ENCODE measurements at regions not wholly inside any gene's neighbourhood (a gene's known extent, or its start where the extent isn't known, plus 50 kb on each side); places are given as distances from the start of the nearest gene placed in this dataset.

- no peak for TF ChIP-seq CHD2 (IDR thresholded peaks at IDR 0.05; ENCODE audit: low read length, partially characterized antibody)
- TF ChIP-seq, protein P1, sequence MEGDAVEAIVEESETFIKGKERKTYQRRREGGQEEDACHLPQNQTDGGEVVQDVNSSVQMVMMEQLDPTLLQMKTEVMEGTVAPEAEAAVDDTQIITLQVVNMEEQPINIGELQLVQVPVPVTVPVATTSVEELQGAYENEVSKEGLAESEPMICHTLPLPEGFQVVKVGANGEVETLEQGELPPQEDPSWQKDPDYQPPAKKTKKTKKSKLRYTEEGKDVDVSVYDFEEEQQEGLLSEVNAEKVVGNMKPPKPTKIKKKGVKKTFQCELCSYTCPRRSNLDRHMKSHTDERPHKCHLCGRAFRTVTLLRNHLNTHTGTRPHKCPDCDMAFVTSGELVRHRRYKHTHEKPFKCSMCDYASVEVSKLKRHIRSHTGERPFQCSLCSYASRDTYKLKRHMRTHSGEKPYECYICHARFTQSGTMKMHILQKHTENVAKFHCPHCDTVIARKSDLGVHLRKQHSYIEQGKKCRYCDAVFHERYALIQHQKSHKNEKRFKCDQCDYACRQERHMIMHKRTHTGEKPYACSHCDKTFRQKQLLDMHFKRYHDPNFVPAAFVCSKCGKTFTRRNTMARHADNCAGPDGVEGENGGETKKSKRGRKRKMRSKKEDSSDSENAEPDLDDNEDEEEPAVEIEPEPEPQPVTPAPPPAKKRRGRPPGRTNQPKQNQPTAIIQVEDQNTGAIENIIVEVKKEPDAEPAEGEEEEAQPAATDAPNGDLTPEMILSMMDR (IDR thresholded peaks at IDR 0.05) = no peak
- TF ChIP-seq, protein P2, sequence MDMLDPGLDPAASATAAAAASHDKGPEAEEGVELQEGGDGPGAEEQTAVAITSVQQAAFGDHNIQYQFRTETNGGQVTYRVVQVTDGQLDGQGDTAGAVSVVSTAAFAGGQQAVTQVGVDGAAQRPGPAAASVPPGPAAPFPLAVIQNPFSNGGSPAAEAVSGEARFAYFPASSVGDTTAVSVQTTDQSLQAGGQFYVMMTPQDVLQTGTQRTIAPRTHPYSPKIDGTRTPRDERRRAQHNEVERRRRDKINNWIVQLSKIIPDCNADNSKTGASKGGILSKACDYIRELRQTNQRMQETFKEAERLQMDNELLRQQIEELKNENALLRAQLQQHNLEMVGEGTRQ (IDR thresholded peaks at IDR 0.05) = no peak
- no peak for TF ChIP-seq ESRRA (IDR thresholded peaks at IDR 0.05; ENCODE audit: borderline replicate concordance, low read length)
- TF ChIP-seq HDAC2 (IDR thresholded peaks at IDR 0.05) = no peak
- TF ChIP-seq POLR2A (IDR thresholded peaks at IDR 0.05; ENCODE audit: low read length) = no peak
- TF ChIP-seq RCOR1 (IDR thresholded peaks at IDR 0.05; ENCODE audit: low read depth, low read length) = no peak
- TF ChIP-seq MAZ (IDR thresholded peaks at IDR 0.05; ENCODE audit: borderline replicate concordance, low read depth, low read length) = no peak
- no peak for TF ChIP-seq HOXA7 (CRISPR knock-in tag; IDR thresholded peaks at IDR 0.05)
- no peak for TF ChIP-seq RAD21 (conservative IDR thresholded peaks at IDR 0.05 in 1 of 2, IDR thresholded peaks at IDR 0.05 in 1 of 2)
- TF ChIP-seq HMGXB4 (CRISPR knock-in tag; IDR thresholded peaks at IDR 0.05; ENCODE audit: borderline replicate concordance) = no peak
- TF ChIP-seq BHLHE40 (IDR thresholded peaks at IDR 0.05; ENCODE audit: low read depth, low read length) = no peak
- no peak for TF ChIP-seq TP53 (CRISPR knock-in tag; IDR thresholded peaks at IDR 0.05)
- TF ChIP-seq E2F6 (IDR thresholded peaks at IDR 0.05; ENCODE audit: borderline replicate concordance, low read depth) = no peak
Measured at GRCh38 chr1:55560266-55560665, 345.1 kb upstream of the USP24 start.
